Nephron (organoid): ENCODE measurements at regions not wholly inside any gene's neighbourhood (a gene's known extent, or its start where the extent isn't known, plus 50 kb on each side); places are given as distances from the start of the nearest gene placed in this dataset.

Source experiments
- H3K27ac Mint-ChIP-seq, 3 experiments: 2 replicates each; pipeline ENCODE4 v1.8.0; 2020; ENCODE audit warnings: mixed read lengths in 3 of 3, mild to moderate bottlenecking in 2 of 3, moderate library complexity in 1 of 3
- H3K27me3 Mint-ChIP-seq: 2 replicates; pipeline ENCODE4 v1.8.0; 2021; ENCODE audit warnings: low read depth, mild to moderate bottlenecking, moderate library complexity, mixed read lengths
- H3K36me3 Mint-ChIP-seq: 2 replicates; pipeline ENCODE4 v1.8.0; 2020; ENCODE audit warnings: low read depth, mixed read lengths
- H3K4me1 Mint-ChIP-seq: 2 replicates; pipeline ENCODE4 v1.8.0; 2020; ENCODE audit warnings: mixed read lengths
- H3K4me3 Mint-ChIP-seq, 3 experiments: 2 replicates each; pipeline ENCODE4 v1.8.0; 2020; ENCODE audit warnings: mild to moderate bottlenecking in 3 of 3, mixed read lengths in 3 of 3, moderate library complexity in 2 of 3
- H3K9me3 Mint-ChIP-seq: 2 replicates; pipeline ENCODE4 v1.8.0; 2020; ENCODE audit warnings: mixed read lengths
- TF ChIP-seq, protein P1 (sequence below), 3 experiments: fragments of 200-600 bp; sonication (generic); IDR thresholded peaks; one replicate each; pipeline ENCODE4 v1.5.0; 2021; ENCODE audit warnings: antibody characterized with exemption in 3 of 3; ENCODE audit not compliant: unreplicated experiment in 3 of 3

DNA sequence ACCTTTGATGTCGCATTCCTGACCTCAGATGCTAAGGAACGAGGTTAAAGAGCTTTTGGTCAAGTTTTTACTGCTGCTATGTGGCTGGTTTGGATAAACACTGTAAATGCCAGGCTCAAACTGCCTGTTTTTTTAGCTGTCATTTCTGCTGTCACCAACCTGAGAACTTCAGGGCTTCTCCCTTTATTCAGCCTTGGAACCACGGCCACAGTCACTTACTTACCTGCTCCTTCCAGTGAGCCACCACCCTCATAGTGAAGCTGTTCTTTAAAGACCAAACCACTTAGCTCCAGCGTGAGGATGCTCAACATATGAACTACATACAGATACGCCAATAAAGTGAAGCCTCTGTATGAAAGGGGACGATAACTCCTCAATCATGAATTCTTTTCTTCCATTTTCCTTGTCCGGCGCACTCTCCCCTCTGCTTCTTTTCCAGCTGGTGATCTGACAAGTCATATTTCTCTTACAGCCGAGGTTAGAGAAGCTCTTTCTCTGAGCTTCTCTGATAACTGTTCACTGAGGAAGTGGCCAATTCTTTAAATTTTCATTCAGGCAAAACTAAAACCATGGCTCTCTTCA is 152.8 kb upstream of the ANK2 start:
- Mint-ChIP-seq H3K27ac (peak overlapping the region; percentile 97 to 98 (median 98)), H3K9me3 (no peaks in the 10 kb centered on the region), H3K36me3 (no peaks in the 10 kb centered on the region), H3K27me3 (no peaks in the 10 kb centered on the region), H3K4me3 (peak overlapping the region; percentile 2 to 60 (median 53)), H3K4me1 (peaks cover 30% of the 10 kb centered on the region)
- TF ChIP-seq, protein P1, sequence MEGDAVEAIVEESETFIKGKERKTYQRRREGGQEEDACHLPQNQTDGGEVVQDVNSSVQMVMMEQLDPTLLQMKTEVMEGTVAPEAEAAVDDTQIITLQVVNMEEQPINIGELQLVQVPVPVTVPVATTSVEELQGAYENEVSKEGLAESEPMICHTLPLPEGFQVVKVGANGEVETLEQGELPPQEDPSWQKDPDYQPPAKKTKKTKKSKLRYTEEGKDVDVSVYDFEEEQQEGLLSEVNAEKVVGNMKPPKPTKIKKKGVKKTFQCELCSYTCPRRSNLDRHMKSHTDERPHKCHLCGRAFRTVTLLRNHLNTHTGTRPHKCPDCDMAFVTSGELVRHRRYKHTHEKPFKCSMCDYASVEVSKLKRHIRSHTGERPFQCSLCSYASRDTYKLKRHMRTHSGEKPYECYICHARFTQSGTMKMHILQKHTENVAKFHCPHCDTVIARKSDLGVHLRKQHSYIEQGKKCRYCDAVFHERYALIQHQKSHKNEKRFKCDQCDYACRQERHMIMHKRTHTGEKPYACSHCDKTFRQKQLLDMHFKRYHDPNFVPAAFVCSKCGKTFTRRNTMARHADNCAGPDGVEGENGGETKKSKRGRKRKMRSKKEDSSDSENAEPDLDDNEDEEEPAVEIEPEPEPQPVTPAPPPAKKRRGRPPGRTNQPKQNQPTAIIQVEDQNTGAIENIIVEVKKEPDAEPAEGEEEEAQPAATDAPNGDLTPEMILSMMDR (IDR thresholded peaks at IDR 0.05; ENCODE audit: unreplicated experiment in 3 of 3) = no peak

DNA sequence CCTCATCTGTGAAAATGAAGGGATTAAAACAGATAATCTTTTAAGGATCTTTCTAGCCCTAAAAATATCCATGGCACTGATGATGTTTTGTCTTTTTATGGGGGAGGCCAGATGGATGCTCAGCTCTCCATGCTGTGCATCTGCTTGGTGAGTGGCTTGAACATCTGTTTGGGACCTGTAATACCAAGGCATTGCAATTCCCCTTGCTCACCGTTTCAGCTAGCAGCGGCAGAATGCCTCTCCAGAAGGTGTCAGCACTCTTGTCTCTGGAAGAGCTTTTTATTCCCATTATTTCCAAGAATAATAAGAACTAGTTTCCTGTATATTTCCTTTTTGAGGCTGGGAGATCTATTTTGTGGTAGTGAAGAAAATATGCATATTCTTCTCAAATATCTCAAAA is 151.9 kb upstream of the ANK2 start:
- H3K4me1 Mint-ChIP-seq = peaks cover 30% of the 10 kb centered on the region
- no peaks in the 10 kb centered on the region for H3K36me3 Mint-ChIP-seq
- no peaks in the 10 kb centered on the region for H3K9me3 Mint-ChIP-seq
- no peaks in the 10 kb centered on the region for H3K27me3 Mint-ChIP-seq
- H3K4me3 Mint-ChIP-seq = peak overlapping the region in 2 of 3 experiments; percentile 6 to 26
- TF ChIP-seq, protein P1 (IDR thresholded peaks at IDR 0.05; ENCODE audit: unreplicated experiment in 3 of 3) = no peak
- peak overlapping the region; percentile 97 to 98 (median 98) for H3K27ac Mint-ChIP-seq

DNA sequence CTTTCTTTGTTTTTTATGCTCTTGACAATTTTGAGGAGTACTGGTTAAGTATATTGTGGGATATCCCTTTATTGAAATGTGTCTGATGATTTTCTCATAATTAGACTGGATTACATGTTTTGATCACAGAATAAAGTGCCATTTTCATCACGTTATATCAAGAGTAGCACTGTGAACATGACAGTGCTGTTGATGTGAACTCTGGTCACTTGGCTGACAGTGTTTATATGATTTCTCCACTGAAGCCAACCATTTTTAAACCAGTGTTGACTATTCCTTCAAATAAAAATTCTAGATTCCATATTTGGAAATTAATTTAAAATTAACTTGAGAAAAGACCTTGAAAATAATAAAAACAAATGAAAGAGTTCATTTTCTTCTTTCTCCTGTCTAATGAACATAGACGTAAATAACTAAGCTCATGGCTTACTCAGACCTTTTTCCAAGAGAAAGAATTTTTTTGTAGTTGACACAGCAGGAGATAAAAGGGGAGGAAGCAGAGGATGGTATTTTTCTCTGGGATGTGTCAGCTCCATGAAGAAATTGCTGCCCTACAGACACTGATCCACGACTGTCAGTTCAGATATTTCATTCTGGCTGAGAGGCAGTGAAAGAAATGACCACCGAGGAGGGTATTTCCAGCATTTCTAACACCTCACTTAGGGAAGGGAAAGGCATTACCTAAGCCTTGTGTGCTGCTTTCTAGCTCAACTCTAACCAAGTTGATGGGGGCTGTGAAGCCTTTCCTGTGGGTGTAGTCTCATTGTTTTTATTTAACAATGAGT is 150.9 kb upstream of the ANK2 start:
- Mint-ChIP-seq H3K27ac (peak overlapping the region; percentile 63 to 79 (median 72)), H3K9me3 (no peaks in the 10 kb centered on the region), H3K36me3 (no peaks in the 10 kb centered on the region), H3K4me1 (peaks cover 30% of the 10 kb centered on the region), H3K27me3 (no peaks in the 10 kb centered on the region), H3K4me3 (no peak overlapping the region)
- TF ChIP-seq, protein P1 (IDR thresholded peaks at IDR 0.05; ENCODE audit: unreplicated experiment in 3 of 3) = no peak

DNA sequence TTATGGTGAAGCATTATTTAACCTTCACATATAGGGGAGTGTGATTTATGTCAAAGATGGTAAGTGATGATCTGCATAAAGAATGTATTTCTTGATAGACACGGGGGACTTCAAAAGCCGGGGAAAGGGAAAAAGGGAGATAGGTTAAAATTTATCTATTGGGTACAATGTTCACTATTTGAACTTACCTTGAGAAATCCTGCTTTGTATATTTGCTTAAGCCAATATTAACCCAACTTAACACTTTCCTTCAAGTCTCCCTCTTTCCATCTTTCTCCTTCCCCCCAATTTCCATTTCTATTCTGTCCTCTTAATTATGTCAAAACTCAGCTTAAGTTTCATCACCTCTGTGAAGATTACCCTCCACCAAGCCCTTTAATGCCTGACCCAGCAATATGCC is 149.0 kb upstream of the ANK2 start:
- no peaks in the 10 kb centered on the region for H3K27me3 Mint-ChIP-seq
- H3K9me3 Mint-ChIP-seq = no peaks in the 10 kb centered on the region
- no peak overlapping the region for H3K4me3 Mint-ChIP-seq
- no peaks in the 10 kb centered on the region for H3K36me3 Mint-ChIP-seq
- H3K4me1 Mint-ChIP-seq = peaks cover 29% of the 10 kb centered on the region
- TF ChIP-seq, protein P1 (IDR thresholded peaks at IDR 0.05; ENCODE audit: unreplicated experiment in 3 of 3) = no peak
- H3K27ac Mint-ChIP-seq = peak overlapping the region; percentile 13 to 43 (median 37)

DNA sequence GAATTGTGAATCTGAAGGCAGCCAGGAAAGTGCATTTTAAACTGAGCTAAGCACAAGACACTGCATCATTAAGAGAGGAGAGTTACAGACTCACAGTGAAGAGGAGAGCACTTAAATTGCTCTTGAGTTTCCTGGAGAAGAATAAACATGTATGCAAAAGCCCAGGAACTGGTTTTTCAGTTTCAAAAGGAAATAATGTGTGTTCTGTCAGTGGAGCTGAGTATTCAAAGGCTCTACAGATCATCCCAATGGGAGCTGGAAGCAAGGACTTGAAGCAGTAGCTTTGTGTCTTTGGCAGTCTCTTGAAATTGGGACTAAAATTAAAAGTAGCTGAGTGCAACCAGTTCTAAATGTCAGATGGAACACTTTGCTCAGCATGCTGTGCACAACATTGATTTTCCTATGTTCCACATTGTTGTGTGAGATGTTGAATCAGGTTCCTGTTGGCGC is 147.5 kb upstream of the ANK2 start:
- Mint-ChIP-seq H3K4me3 (no peak overlapping the region), H3K4me1 (peaks cover 14% of the 10 kb centered on the region), H3K27ac (peak overlapping the region; percentile 48 to 83 (median 61)), H3K9me3 (no peaks in the 10 kb centered on the region), H3K36me3 (no peaks in the 10 kb centered on the region), H3K27me3 (no peaks in the 10 kb centered on the region)
- TF ChIP-seq, protein P1 (IDR thresholded peaks at IDR 0.05; ENCODE audit: unreplicated experiment in 3 of 3) = no peak
